ENCODE measurements at regions not wholly inside any gene's neighbourhood (a gene's known extent, or its start where the extent isn't known, plus 50 kb on each side); places are given as distances from the start of the nearest gene placed in this dataset.

DNA sequence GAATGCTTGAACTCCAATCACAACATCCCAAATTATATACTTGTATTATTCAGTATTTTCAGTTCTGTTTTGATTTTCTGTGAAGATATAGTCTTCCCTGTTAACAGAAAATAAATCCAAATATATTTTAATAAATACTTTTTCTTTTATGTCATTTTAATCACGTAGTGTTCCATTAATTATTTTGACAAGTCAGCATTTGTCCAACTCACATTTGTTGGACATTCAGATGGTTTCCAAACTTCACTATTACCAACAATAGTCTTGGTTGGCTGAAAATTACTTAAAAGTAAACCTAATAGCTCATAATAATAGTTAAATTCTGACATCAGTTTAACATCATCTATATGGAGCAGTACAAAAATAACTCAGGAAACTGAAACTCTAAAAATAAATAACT lies 60.7 kb upstream of the SPANXD start:
- no peak for DNase-seq (ENCODE audit: low read depth)
- no peaks in the 10 kb centered on the region for H3K36me3 ChIP-seq (ENCODE audit: control insufficient read depth, insufficient read depth, low read length)
- no peak for TF ChIP-seq CTCF (IDR thresholded peaks at IDR 0.05; ENCODE audit: insufficient read depth, low read length, poor library complexity, severe bottlenecking)
- H3K4me3 ChIP-seq (ENCODE audit: low read depth, low read length), result no peak overlapping the region
- no peaks in the 10 kb centered on the region for H3K27me3 ChIP-seq (ENCODE audit: control insufficient read depth, insufficient read depth, low read length)

- no peaks in the 10 kb centered on the region for H3K27me3 ChIP-seq (ENCODE audit: control insufficient read depth, insufficient read depth, low read length)
- H3K4me3 ChIP-seq (ENCODE audit: low read depth, low read length), result no peak overlapping the region
- H3K36me3 ChIP-seq (ENCODE audit: control insufficient read depth, insufficient read depth, low read length), result no peaks in the 10 kb centered on the region
- peak; percentile 5 for DNase-seq (ENCODE audit: low read depth)
- TF ChIP-seq CTCF (IDR thresholded peaks at IDR 0.05; ENCODE audit: insufficient read depth, low read length, poor library complexity, severe bottlenecking), result no peak
Observed at GRCh38 chrX:141760761-141761160, 62.2 kb upstream of the SPANXD start.

DNA sequence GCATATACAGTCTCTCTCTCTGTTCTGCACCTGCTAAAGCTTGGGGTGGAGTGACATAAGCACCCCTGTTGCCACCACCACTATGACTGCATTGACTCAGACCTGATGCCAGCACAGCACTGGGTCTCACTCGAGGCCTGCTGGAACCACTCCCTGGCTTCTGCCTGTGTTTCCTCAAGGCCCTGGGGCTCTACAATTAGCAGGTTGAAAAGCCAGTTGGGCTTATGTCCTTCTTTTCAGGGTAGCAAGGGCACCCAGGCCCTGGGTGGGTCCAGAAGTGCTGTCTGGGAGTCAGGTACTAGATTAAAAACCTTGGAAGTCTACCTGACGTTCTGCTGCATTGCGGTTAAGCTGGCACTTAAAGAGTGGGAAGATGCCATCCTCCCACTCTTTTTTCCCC lies 50.5 kb upstream of the MAGEC3 start:
- Histone ChIP-seq H3K27me3 (ENCODE audit: control insufficient read depth, insufficient read depth, low read length) (no peaks in the 10 kb centered on the region), H3K36me3 (ENCODE audit: control insufficient read depth, insufficient read depth, low read length) (no peaks in the 10 kb centered on the region), H3K4me3 (ENCODE audit: low read depth, low read length) (no peak overlapping the region)
- TF ChIP-seq CTCF (IDR thresholded peaks at IDR 0.05; ENCODE audit: insufficient read depth, low read length, poor library complexity, severe bottlenecking), result no peak
- DNase-seq (ENCODE audit: low read depth), result no peak
